ENCODE measurements at regions not wholly inside any gene's neighbourhood (a gene's known extent, or its start where the extent isn't known, plus 50 kb on each side); places are given as distances from the start of the nearest gene placed in this dataset.

DNA sequence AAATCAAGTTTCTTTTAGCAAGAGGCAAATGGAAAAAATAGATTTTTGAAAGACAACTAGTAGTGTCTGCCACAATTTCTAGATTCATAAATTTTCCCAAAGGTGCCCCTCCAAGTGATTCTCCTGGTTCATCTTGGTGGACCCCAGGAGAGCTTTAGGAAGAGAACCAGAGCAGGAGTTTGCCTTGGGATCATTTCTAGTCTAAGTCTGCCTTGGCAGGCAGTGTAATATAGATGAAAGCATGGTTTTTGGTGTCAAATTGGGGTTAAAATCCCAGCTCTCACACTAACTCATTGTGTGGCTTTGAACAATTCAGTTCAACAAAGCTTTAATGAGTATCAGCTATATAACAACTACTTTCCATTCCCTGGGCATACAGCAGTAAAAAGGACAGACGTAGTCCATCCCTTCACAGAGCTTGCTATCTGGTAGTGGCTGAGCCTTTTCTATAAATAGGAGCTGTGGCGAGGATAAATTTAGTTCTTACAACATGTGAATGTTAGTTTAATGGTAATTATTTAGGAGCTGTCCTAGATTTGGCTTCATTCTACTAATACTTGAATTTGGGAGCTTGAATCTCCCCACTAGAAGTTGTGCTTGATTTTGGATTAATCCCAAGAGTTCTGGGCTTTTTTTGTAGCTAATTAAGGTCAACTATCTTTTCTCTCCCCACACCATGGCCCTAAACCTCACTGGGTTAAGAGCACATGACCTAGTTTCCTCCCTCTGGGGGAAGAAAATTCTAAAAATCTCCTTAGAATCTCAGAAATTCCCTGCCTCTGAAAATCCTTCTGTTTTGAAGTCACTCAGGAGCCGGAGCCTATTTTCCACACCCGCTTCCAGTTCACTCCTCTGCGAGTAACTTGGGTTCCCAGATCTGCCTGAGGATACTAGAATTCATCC is 197.8 kb downstream of the PCSK1 start:
- no peak for DNase-seq
- WGBS, 2 donors, result 82 to 92% methylated on average over 5 of the region's 5 CpGs
- Histone ChIP-seq H3K4me1 (peaks cover 0 to 14% (median 11%) of the 10 kb centered on the region in 4 donors), H3K36me3 (no peaks in the 10 kb centered on the region), H3K9me3 (no peaks in the 10 kb centered on the region), H3K4me3 (no peak overlapping the region), H3K27ac (peak overlapping the region; percentile 28 to 81 (median 60)), H3K27me3 (no peaks in the 10 kb centered on the region)
- TF ChIP-seq EP300 (IDR thresholded peaks at IDR 0.05) (no peak), POLR2AphosphoS5 (IDR thresholded peaks at IDR 0.05) (peak in 1 of 4 donors; percentile 5), POLR2A (IDR thresholded peaks at IDR 0.05) (no peak)
- TF ChIP-seq, protein P1, sequence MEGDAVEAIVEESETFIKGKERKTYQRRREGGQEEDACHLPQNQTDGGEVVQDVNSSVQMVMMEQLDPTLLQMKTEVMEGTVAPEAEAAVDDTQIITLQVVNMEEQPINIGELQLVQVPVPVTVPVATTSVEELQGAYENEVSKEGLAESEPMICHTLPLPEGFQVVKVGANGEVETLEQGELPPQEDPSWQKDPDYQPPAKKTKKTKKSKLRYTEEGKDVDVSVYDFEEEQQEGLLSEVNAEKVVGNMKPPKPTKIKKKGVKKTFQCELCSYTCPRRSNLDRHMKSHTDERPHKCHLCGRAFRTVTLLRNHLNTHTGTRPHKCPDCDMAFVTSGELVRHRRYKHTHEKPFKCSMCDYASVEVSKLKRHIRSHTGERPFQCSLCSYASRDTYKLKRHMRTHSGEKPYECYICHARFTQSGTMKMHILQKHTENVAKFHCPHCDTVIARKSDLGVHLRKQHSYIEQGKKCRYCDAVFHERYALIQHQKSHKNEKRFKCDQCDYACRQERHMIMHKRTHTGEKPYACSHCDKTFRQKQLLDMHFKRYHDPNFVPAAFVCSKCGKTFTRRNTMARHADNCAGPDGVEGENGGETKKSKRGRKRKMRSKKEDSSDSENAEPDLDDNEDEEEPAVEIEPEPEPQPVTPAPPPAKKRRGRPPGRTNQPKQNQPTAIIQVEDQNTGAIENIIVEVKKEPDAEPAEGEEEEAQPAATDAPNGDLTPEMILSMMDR (IDR thresholded peaks at IDR 0.05), result no peak
- intact Hi-C loops (cut with DNase I), result no loop called here

DNA sequence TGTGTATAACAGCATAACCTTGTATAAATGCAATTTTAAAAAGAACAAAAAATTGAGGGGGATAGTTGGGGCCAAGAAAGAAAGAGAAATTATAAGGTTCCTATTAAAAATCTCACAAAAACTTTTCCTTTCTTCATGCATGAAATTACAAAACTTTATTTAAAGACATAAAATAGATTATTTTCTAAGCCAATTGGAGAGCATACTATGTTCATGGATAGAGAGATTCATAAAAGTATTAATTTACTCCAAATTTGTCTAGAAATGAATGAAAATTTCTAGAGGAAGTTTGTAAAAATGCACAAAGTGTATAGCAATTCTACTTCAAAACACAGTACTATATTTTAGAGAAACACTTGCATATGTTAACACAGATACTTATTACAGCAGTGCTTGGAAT is 200.4 kb downstream of the PCSK1 start:
- H3K36me3 ChIP-seq, result no peaks in the 10 kb centered on the region
- DNase-seq, result no peak
- intact Hi-C loops (cut with DNase I), result no loop called here
- H3K27me3 ChIP-seq, result no peaks in the 10 kb centered on the region
- H3K4me3 ChIP-seq, result no peak overlapping the region
- TF ChIP-seq POLR2A (IDR thresholded peaks at IDR 0.05) (no peak), EP300 (IDR thresholded peaks at IDR 0.05) (no peak), POLR2AphosphoS5 (IDR thresholded peaks at IDR 0.05) (no peak)
- TF ChIP-seq, protein P1 (IDR thresholded peaks at IDR 0.05), result no peak
- no peaks in the 10 kb centered on the region for H3K9me3 ChIP-seq
- peaks cover 0 to 16% (median 12%) of the 10 kb centered on the region in 4 donors for H3K4me1 ChIP-seq
- no peak overlapping the region for H3K27ac ChIP-seq

DNA sequence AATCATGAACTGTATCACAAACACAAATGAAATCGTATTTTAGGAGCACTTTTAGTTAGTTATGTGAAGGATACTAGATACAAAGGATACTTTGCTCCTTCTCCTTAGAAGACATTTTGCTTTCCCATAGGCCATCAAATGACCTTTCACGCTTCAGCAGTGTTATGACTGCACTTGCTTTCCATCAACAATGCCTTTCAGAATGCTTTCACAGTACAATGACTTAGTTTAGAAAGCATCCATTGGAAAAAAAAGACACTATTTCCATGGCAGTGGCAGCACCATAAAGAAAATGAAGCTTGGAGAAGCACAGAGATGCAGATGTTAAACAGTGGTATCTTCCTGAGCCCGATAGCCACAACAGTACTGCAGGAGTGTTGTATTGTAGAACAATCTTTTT is 203.9 kb downstream of the PCSK1 start:
- no peak overlapping the region for H3K4me3 ChIP-seq
- no peaks in the 10 kb centered on the region for H3K9me3 ChIP-seq
- H3K27ac ChIP-seq, result no peak overlapping the region
- H3K27me3 ChIP-seq, result no peaks in the 10 kb centered on the region
- TF ChIP-seq POLR2AphosphoS5 (IDR thresholded peaks at IDR 0.05), result no peak
- TF ChIP-seq POLR2A (IDR thresholded peaks at IDR 0.05), result no peak
- no peak for TF ChIP-seq EP300 (IDR thresholded peaks at IDR 0.05)
- TF ChIP-seq, protein P1 (IDR thresholded peaks at IDR 0.05), result no peak
- intact Hi-C loops (cut with DNase I), result no loop called here
- 93 to 95% methylated on average over 3 of the region's 3 CpGs for WGBS, 2 donors
- no peak for DNase-seq
- no peaks in the 10 kb centered on the region for H3K36me3 ChIP-seq
- H3K4me1 ChIP-seq, result peaks cover 0 to 15% (median 9%) of the 10 kb centered on the region in 4 donors

DNA sequence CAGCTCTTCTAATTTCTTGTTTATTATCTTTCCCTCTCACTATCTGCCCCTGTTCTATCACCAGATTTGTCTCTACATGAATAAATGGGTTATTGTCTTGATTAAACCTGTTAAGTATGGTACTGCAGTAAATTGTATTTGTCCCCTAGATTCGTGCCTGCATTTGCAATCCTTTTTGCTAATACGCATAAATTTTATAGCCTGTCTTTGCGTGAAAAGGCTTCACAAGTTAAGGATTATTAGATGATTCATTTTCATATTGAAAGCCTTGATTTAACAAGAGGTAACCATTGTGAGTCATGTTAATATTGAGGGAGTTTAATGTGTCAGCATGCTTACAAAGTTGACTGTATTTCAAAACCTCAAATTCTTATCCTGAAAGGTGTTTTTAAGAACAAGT is 204.6 kb downstream of the PCSK1 start:
- no peaks in the 10 kb centered on the region for H3K36me3 ChIP-seq
- 87 to 90% methylated on average over 3 of the region's 3 CpGs for WGBS, 2 donors
- no peak for DNase-seq
- intact Hi-C loops (cut with DNase I), result no loop called here
- no peaks in the 10 kb centered on the region for H3K27me3 ChIP-seq
- H3K4me1 ChIP-seq, result peaks cover 0 to 15% (median 9%) of the 10 kb centered on the region in 4 donors
- no peak overlapping the region for H3K4me3 ChIP-seq
- H3K9me3 ChIP-seq, result no peaks in the 10 kb centered on the region
- H3K27ac ChIP-seq, result no peak overlapping the region
- no peak for TF ChIP-seq EP300 (IDR thresholded peaks at IDR 0.05)
- TF ChIP-seq, protein P1 (IDR thresholded peaks at IDR 0.05), result no peak
- no peak for TF ChIP-seq POLR2A (IDR thresholded peaks at IDR 0.05)
- no peak for TF ChIP-seq POLR2AphosphoS5 (IDR thresholded peaks at IDR 0.05)

All from sigmoid colon (tissue), 6 donors.